NCI-H748 (cell line): ENCODE measurements at regions not wholly inside any gene's neighbourhood (a gene's known extent, or its start where the extent isn't known, plus 50 kb on each side); places are given as distances from the start of the nearest gene placed in this dataset.
A peak's percentile ranks its signal among the peaks of the same experiment; 100 is the strongest.
"Not testable (repeated sequence)": the region's sequence is repeated elsewhere in the genome, so short reads cannot be mapped to it uniquely, and the experiment has no call there.

Source experiments
- DNase-seq: peaks from one replicate; lab custom pipeline; 2025; ENCODE audit not compliant: unreplicated experiment; lab: John Stamatoyannopoulos, UW

DNA sequence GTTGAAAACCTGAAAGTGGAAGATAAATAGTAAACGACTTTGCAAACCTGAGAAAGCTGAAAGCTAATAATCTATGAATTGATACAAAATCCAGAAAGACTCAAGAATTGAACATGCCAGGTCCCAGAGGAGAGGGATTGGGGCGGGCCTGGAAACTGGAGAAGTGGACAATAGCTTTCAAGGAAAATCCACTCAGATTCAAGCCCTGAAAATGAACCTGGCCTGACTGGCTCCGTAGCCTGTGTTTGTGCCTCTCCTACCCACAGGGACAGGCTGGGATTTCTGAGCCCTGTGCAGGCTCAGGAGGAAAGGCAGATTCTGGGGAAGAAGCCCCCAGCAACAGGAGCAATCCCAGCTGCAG is 274.8 kb upstream of the HS6ST1 start:
- DNase-seq, result no peak

DNA sequence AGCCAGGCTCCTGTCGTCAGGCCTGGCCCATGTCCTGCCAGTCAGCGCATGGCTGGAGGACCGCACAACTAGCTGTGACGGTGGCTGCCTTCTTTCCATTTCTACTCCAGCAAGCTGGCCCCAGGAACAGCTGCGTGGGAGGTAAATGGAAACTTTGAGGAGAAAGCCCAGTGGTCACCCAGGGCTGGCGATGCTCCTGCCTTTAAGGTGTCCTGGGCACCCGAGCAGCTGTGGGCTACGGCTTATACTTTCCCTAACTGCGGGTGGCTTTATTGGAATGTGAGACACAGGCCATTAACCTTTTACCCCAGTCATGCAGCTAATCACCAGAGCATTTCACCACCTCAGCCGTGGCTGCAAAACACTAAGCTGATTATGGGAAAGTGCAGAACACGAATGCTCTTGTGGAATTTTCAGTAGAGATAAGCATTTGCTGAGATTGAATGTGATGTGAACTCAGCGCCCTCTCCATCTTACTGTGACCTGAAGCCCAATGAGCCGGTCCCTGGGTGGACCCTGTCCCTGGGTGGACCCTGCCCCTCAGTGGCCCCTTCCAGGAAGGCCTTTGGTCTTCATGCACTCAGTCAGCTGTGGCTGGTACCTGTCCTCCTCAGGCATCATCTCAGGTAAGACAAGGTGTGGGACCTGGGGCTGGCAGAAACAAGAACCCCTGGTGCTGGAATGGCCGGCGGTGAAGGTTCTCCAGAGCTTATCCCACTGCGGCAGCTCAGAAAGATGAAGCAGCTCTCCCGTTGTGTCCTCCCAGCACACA is 275.4 kb upstream of the HS6ST1 start:
- DNase-seq, result no peak

DNA sequence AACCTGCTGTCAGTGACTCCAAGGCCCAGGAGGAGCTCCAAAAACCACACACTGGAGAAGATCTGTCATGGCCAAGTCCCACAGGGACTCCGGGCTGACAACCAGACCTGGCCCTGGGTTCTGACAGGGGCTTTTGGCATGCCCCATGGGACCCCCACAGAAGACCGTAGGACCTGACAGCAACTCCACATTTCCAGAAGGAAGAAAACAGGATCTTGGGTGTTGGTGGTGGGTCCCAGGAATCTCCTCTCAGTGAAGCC is 275.9 kb upstream of the HS6ST1 start:
- DNase-seq, result no peak

DNA sequence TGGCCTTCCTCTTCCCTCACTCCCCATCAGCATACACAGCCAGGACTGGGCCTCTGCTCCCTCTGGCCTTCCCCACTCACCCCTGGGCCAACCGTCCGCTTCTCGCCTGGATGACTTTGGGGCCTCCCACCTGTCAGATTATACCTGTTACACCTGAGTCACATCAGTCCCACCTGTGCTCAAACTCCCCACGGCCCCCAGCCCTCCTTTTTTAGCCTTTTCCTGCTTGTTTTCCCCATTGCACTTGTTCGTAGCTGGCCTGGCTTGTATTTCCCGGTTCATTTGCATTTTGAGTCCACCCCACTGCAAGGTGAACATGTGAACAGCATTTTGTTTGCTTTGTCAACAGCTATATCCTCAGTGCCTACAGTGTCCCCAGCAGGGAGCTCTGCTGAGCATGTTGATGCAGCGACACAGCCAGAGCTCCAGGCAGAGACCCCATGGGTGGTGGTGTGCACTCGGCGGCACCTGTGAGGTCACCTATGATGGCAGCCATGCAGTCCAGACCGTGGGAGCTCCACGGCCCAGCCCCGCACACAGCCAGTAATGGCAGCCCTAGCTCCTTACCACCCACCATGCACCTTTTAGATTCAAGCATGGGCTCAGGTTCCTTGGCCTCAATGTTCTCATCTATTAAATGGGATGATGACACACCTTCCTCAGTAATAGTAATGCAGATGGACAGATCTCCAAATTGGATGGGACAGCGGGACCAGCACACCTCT is 276.4 kb upstream of the HS6ST1 start:
- DNase-seq, result peak; percentile 77

DNA sequence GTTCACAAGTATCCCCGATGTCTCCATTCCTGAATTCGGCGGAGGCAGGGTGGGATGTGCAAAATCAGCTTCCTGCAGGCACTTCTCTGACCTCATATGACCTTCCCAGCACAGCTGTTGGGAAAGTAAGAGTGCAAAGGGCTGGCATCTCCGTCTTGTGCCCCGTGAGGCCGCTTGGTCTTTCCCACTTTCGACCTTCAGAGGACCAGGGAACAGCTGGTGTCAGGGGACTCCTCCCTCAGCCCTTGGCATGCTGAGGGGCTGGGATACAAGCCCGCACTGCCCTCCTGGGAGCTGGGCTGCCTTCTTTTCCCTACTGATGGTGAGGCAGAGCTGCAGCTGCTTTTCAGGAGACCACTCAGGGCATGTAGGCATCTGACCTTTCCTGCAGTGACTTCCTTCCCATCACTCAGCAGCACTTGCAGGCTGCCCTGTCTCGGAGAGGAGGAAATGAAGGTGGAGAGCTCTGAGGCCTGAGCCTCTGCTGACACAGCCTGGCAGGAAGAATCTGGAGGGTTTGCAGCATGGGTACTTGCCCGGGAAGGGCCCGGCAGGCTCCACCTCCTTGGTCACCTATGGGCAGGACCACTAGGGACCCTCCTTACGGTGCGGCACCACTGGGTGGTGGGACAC is 277.2 kb upstream of the HS6ST1 start:
- no peak for DNase-seq

DNA sequence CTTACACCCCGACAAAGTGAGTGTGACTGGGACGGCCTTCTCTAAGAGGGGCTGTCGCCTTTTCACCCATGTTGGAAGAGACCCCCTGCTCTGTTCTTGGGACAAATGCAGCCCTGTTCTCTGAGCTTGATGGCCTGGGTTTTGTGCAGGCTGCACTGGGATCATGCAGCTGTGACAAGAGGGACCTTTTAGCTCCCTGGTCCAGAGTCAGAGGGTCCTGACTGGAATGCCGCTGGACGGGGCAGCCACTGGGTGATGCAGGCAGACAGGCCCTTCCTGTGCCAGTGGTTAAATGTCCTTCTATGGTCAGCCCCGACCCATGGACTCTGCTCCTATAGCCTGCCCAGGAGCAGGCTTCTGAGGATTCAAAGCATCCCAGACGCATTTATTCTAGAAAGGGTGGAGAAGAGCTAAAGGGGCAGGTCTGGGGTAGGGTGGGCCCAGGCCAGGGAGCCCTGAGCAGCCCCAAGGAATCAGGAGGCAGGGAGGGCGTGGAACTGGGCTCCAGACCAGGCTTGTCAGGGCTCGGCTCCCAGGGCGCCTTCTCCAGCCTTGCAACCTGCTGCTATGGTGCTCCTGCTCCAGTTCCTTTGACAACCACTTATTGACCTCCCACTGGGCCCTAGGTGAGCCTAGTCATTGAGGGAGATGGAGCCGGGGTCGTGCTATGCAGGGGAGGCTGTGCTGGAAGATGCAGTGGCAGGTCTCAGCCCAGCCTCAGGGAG is 277.9 kb upstream of the HS6ST1 start:
- no peak for DNase-seq

DNA sequence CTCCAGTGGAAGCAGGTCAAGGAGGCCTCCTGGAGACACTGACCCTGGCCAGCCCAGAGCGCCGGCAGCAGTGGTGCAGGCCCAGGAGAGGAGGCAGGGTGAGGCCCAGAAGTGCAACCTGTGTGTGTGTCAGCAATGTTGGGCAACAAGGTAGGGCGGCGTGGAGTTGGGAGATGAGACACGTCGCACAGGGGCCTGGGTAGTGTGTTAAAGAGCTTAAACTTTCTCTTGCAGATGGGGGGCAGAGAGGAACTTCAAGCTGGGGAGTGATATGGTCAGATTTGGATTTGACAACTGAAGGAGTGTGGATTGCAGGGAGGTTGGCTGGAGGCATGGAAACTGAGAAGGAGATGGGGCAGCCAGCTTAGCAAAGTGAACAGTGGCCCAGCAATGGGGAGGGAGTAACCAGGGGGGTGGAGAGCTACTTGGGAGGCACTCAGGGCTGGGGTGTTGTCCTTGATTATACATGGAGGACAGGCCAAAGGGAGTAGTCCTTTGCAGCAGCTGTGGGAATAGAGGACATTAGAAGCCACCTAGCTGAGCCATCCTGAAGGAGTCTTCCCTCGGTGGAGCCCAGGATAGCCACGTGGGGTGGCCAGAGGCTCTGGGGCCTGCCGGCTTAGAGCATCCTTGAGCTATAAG is 278.6 kb upstream of the HS6ST1 start:
- DNase-seq, result no peak

DNA sequence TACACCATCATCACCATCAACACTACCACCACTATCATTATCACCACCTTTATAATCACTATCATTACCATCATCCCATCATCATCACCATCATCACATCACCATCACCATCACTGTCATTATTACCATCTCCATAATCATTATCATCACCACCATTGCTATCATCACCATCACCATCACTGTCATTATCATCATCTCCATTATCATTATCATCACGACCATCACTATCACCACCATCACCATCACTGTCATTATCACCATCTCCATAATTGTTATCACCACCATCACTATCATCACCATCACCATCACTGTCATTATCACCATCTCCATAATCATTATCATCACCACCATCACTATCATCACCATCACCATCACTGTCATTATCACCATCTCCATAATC is 279.6 kb upstream of the HS6ST1 start:
- DNase-seq, result not testable (repeated sequence)

DNA sequence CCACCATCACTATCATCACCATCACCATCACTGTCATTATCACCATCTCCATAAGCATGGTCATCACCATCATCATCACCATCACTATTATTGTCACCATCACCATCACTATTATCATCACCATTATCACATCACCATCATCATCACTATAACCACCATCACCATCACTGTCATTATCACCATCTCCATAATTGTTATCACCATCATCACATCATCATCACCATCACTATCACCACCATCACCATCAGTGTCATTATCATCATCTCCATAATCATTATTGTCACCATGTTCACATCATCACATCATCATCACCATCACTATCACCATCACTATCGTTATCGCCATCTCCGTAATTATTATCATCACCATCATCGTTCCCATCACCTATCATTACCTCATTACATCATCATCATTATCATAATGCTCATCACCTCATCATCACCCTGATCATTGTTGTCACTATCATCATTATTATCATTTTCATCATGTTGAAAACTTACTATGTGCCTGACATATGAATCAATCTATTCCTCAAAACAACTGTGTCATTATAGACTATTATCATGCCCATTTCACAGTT is 280.3 kb upstream of the HS6ST1 start:
- no peak for DNase-seq

DNA sequence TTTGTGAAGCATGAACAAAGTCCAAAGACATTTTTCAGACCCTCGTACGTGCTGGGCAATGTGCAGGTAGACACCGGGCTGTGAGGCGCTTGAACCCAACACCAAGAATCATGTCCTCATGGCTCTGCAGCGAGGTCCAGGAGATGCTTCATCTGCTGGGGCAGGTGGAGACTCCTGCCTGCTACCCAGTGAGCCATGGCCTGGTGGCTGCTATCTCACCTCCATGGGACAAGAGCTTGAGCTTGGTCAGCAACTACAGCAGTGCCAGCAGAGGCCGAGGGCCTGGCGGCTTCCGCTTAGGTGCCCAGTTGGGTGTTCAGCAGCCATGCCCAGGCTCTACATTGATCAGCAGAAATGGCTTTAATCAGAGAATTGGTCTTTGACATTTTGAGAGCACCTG is 281.0 kb upstream of the HS6ST1 start:
- no peak for DNase-seq

DNA sequence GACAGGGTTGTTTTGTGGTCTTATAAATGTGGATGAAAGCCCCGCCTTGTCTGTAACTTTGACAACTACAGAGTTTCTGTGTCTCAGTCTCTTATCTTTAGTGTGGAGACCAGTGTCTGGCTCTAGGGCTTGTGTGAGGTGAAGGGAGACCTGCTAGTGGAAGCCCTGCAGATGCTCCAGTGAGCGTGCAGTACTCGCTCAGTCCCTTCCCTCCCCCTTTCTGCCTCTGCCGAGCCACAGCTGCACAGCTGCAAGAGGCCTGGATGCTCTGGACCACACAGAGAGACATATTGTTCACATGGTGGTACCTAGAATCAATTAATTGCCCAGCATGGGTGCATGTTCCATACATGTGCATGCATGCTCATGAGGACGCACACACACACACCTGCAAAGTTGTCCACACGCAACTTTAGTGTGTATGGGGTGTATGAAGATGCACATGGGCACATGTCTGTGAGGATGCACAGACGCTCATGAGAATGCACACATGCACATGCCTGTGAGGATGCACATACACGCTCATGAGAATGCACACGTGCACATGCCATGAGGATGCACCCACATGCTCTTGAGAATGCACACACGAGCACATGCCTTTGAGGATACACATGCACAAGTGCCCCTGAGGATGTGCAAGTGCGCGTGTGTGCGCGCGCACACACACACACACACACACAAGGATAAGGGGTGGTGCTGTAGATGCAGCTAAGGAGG is 282.1 kb upstream of the HS6ST1 start:
- DNase-seq, result no peak

DNA sequence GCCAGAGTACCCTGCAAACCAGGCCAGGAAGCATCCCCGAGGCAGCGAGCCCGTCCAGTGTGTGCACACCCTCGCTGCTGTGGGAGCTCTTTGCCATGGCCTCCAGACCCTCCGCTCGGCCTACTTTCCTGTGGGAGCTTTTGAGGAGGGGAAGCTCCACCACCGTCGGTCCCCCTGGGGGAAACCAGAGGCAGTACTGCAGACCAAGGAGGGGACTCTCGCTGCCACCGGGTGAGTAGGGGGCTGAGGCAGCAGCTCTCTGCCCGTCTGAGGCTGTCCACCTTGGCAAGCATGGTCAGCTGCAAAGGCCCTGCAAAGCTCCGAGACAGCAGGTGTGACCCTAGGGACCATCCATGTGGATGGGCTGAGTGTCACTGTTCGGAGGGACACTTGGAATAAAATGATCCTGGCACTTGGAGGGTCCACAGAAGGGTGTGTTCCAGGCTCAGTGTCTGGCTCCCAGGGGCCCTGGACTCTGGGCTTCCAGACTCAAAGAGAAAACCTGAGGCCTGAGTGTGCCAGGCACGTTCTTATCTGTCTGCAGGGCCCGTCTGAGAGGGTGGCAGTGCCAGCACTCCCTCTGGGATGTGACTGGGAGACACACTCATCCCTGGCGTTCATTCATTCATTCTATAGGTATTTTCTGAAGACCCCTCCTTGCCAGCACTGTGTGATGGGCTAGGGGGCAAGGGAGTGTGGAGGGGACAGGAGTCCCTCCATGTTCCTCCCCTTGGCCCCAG is 282.8 kb upstream of the HS6ST1 start:
- no peak for DNase-seq

DNA sequence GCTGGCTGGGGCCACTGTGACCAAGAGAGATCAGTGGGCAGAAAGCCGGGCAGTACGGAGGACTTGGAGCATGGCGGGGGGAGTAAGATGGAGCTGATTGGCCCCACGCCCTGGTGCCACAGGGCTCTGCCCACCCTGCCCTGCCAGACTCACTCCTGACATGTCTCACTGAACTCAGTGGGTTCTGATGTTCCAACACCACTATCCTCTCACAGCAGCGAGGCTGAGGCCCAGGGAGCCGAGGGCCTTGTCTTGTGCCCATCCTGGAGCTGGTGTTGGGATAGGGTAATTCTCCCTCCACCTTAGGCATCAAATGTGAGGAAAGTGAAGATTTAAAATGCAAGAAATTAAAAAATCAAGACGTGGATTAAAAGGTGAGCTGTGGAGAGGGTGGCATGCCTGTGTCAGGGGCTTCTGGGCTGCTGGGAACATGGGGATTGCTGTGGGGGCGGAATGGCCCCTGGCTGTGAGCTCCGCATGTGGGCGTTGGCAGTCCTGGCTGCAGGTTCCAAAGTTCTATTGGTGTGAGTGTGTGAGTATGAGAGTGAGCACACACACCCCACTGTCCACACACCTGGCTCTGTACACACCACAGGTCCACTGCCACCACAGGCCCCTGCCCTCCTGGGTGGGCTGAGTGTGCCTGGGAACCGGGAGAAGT is 283.5 kb upstream of the HS6ST1 start:
- no peak for DNase-seq

DNA sequence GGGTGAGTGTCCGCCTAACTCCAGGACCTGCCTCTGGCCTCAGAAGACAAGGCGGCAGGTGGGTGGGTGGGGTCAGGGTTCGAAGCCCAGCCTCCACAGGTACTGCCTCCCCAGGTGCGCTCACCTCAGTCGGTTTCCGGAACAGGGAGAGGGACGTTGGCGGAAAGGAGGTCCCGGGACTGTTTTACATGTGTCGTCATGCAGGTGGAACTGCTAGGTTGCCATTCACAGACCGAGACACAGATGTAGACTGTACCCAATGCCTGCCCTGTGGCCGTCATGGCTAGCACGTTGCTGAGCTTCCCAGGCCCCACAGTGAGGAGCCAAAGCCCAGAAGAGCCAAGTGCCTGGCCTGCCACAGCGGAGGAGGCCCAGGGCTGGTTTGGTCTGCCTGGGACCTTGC is 284.0 kb upstream of the HS6ST1 start:
- no peak for DNase-seq

DNA sequence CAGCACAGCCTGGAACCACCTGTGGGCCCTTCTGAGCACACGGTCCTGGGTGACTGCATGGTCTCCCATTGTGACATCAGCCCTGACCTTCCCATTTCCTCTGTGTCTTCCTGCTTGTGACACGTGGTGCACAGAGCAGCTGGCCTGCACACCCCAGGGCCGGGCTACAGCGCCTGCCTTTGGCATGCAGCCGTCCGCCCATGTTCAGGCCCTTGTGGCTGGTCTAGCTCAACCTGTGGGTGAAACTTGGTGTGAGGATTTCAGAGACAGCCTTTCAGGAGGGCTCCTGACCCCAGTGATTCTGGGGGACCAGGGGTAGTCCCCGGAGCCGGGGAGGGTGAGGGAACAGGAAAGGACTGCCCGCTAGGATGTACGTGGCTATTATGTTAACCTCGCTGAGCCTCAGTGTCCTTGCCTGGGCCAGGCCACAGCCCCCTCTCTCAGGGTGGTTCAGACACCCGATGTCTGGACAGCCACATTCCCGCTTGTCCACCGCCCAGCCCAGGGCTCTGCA is 284.8 kb upstream of the HS6ST1 start:
- no peak for DNase-seq

DNA sequence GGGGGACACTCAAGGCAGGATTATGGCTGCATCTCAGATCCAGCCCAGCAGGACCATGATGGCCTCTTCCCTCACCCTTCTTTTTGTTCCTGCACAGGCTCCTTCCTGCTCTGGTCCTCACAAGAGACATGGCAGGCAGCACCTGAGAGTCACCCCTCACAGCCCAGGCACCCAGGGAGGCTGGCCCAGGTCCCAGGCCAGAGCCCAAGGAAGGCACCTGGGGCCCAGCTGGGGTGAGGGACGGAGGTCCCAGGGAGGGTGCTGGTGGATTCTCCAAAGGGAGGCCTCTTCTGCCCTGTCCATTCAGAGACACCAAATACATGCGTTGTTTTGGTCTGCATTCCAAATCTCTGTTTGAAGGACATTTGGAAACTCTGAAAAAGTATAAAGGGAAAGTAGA is 285.4 kb upstream of the HS6ST1 start:
- no peak for DNase-seq

DNA sequence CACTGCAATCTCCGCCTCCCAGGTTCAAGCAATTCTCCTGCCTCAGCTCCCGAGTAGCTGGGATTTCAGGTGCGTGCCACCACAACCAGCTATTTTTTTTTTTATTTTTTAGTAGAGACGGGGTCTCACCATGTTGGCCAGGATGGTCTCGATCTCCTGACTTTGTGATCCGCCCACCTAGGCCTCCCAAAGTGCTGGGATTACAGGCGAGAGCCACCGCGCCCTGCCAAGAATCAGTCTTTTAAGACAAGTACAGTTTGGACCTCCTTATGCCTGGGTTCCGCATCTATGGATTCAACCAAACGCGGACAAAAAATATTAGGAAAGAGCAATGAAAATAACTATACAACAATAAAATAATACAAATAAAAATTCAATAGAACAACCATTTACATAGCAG is 285.9 kb upstream of the HS6ST1 start:
- not testable (repeated sequence) for DNase-seq

DNA sequence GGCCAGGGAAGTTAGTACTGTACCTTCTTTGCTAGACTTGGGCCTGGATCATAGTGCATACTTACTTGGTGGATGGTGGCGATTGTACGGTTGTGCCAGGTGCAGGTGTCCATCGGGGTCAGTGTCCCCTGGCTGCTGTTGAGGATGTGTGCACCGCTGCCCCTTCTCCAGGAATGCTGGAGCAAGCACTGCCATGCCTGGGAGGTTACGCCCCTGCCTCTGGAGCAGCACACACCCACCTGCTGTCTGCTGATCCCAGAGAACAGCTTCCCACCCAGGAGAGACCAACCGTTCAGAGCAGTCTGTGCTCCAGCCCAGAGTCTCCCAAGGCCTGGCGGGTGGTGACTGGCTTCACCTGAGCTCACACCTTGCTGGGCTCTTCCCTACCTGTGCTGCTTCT is 286.8 kb upstream of the HS6ST1 start:
- DNase-seq, result no peak

DNA sequence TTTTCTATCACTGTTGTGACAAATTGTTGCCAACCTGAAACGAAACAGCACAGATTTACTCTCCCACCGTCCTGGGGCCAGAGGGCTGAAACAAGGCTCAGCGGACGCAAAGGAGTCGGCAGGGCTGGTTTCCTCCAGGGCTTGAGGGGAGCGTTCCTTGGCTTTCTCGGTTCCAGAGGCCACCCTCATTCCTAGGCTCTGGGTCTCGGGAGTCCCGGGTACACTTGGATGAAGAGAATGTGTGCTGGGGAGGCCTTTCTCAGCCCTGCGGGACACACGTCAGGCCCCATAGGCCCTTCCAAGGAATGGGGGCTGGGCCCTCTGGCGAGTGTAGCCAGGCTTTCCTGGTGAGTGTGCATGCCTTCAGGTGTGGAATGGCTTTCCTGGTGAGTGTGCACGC is 287.3 kb upstream of the HS6ST1 start:
- DNase-seq, result no peak
